GM23338 (cell line): ENCODE measurements at regions not wholly inside any gene's neighbourhood (a gene's known extent, or its start where the extent isn't known, plus 50 kb on each side); places are given as distances from the start of the nearest gene placed in this dataset.

Experiments
- ATAC-seq: fragments of 200-7000 bp; cut with Tn5 transposase; 3 replicates; pipeline ENCODE4 v1.9.1; 2020
- DNase-seq: peaks from one replicate; pipeline ENCODE4 v3.0.0-alpha.2; 2015; ENCODE audit warnings: low spot score
- H2AFZ ChIP-seq: fragments of 200-600 bp; sonication (generic); 2 replicates; pipeline ENCODE4 v1.8.0; 2016; ENCODE audit warnings: antibody characterized with exemption, mild to moderate bottlenecking, moderate library complexity
- H3F3A ChIP-seq: fragments of 200-600 bp; sonication (generic); replicated peaks from 2 replicates; pipeline ENCODE4 v1.8.0; 2017; ENCODE audit warnings: antibody characterized with exemption, mixed run types, low read depth
- H3K27ac ChIP-seq: fragments of 200-600 bp; sonication (generic); 2 replicates; pipeline ENCODE4 v1.6.1; 2016; ENCODE audit warnings: low read depth
- H3K27me3 ChIP-seq: fragments of 200-600 bp; sonication (generic); 2 replicates; pipeline ENCODE4 v1.8.0; 2016; ENCODE audit warnings: mild to moderate bottlenecking, mixed run types, moderate library complexity; ENCODE audit not compliant: insufficient read depth
- H3K36me3 ChIP-seq: fragments of 200-600 bp; sonication (generic); 2 replicates; pipeline ENCODE4 v1.8.0; 2016; ENCODE audit warnings: mild to moderate bottlenecking; ENCODE audit not compliant: insufficient read depth
- H3K4me1 ChIP-seq: fragments of 200-600 bp; sonication (generic); 2 replicates; pipeline ENCODE4 v1.8.0; 2016; ENCODE audit warnings: mild to moderate bottlenecking, moderate library complexity; ENCODE audit not compliant: insufficient read depth
- H3K4me2 ChIP-seq: fragments of 200-600 bp; sonication (generic); 2 replicates; pipeline ENCODE4 v1.7.1; 2017; ENCODE audit warnings: mixed run types
- H3K4me3 ChIP-seq: fragments of 200-600 bp; sonication (generic); 2 replicates; pipeline ENCODE4 v1.6.1; 2016; ENCODE audit warnings: mixed run types
- H3K79me2 ChIP-seq: fragments of 200-600 bp; sonication (generic); replicated peaks from 2 replicates; pipeline ENCODE4 v1.8.0; 2017; ENCODE audit warnings: mild to moderate bottlenecking; ENCODE audit not compliant: insufficient read depth
- H3K9me2 ChIP-seq: fragments of 200-600 bp; sonication (generic); 2 replicates; pipeline ENCODE4 v1.8.0; 2017; ENCODE audit not compliant: insufficient read depth
- H4K20me1 ChIP-seq: fragments of 200-600 bp; sonication (generic); replicated peaks from 2 replicates; pipeline ENCODE4 v1.8.0; 2017; ENCODE audit warnings: mild to moderate bottlenecking; ENCODE audit not compliant: insufficient read depth
- H3K27ac Mint-ChIP-seq: 2 replicates; pipeline ENCODE4 v1.8.0; 2020; ENCODE audit warnings: inconsistent platforms, mild to moderate bottlenecking, moderate library complexity, mixed read lengths
- H3K27me3 Mint-ChIP-seq: 3 replicates; pipeline ENCODE4 v1.8.0; 2022; ENCODE audit warnings: low read depth, mild to moderate bottlenecking, moderate library complexity, mixed read lengths, inconsistent platforms; ENCODE audit not compliant: insufficient read depth, poor library complexity
- H3K36me3 Mint-ChIP-seq: 3 replicates; pipeline ENCODE4 v1.8.0; 2021; ENCODE audit warnings: low read depth, mild to moderate bottlenecking, inconsistent platforms, moderate library complexity, mixed read lengths
- H3K4me1 Mint-ChIP-seq: 3 replicates; pipeline ENCODE4 v1.8.0; 2020; ENCODE audit warnings: mild to moderate bottlenecking, inconsistent platforms, mixed read lengths
- H3K4me3 Mint-ChIP-seq: 3 replicates; pipeline ENCODE4 v1.8.0; 2021; ENCODE audit warnings: moderate library complexity, mild to moderate bottlenecking, inconsistent platforms, mixed read lengths
- H3K9me3 Mint-ChIP-seq: 3 replicates; pipeline ENCODE4 v1.8.0; 2020; ENCODE audit warnings: moderate library complexity, mild to moderate bottlenecking, inconsistent platforms, mixed read lengths
- CREB1 ChIP-seq: fragments of 250-450 bp; sonication (Bioruptor Pico); IDR thresholded peaks from 2 replicates; pipeline ENCODE4 v1.5.0; 2020; ENCODE audit warnings: low read depth, mild to moderate bottlenecking, moderate library complexity
- EZH2 ChIP-seq: fragments of 200-600 bp; sonication (generic); IDR thresholded peaks from one replicate; pipeline ENCODE4 v1.8.0; 2017; ENCODE audit warnings: antibody characterized with exemption, mild to moderate bottlenecking, low read depth; ENCODE audit not compliant: unreplicated experiment
- EZH2phosphoT487 ChIP-seq: fragments of 200-600 bp; sonication (generic); IDR thresholded peaks from one replicate; pipeline ENCODE4 v1.8.1; 2018; ENCODE audit warnings: antibody characterized with exemption; ENCODE audit not compliant: unreplicated experiment
- JUNB ChIP-seq: IDR thresholded peaks from one replicate; pipeline ENCODE4 v1.6.1; 2016; ENCODE audit warnings: antibody characterized with exemption; ENCODE audit not compliant: unreplicated experiment
- NANOG ChIP-seq: IDR thresholded peaks from 2 replicates; pipeline ENCODE4 v1.6.1; 2016; ENCODE audit warnings: antibody characterized with exemption, borderline replicate concordance
- POLR2AphosphoS5 ChIP-seq: IDR thresholded peaks from 2 replicates; pipeline ENCODE4 v1.6.1; 2016; ENCODE audit warnings: antibody characterized with exemption, low read depth
- STAT1 ChIP-seq: IDR thresholded peaks from one replicate; pipeline ENCODE4 v1.6.1; 2016; ENCODE audit warnings: antibody characterized with exemption; ENCODE audit not compliant: unreplicated experiment
- ZNF114 ChIP-seq: fragments of 250-450 bp; sonication (Bioruptor Pico); IDR thresholded peaks from 2 replicates; pipeline ENCODE4 v1.5.0; 2020; ENCODE audit warnings: mild to moderate bottlenecking, moderate library complexity
- ZNF331 ChIP-seq: fragments of 250-450 bp; sonication (Bioruptor Pico); IDR thresholded peaks from 2 replicates; pipeline ENCODE4 v1.5.0; 2020; ENCODE audit warnings: low read depth, mild to moderate bottlenecking, moderate library complexity
- TF ChIP-seq, protein P1 (sequence below): IDR thresholded peaks from one replicate; pipeline ENCODE4 v1.6.1; 2018; ENCODE audit warnings: antibody characterized with exemption; ENCODE audit not compliant: unreplicated experiment
- TF ChIP-seq, protein P2 (sequence below): IDR thresholded peaks from 2 replicates; pipeline ENCODE4 v1.6.1; 2016; ENCODE audit warnings: antibody characterized with exemption
- TF ChIP-seq, protein P3 (sequence below), 2 experiments: fragments of 200-600 bp in 1 of 2; sonication (generic) in 1 of 2; conservative IDR thresholded peaks; 2 replicates each; pipeline versions ENCODE4 v1.5.1 to v1.6.1; 2016 to 2017; ENCODE audit warnings: antibody characterized with exemption in 2 of 2, low read depth in 2 of 2, mild to moderate bottlenecking in 2 of 2, moderate library complexity in 1 of 2

DNA sequence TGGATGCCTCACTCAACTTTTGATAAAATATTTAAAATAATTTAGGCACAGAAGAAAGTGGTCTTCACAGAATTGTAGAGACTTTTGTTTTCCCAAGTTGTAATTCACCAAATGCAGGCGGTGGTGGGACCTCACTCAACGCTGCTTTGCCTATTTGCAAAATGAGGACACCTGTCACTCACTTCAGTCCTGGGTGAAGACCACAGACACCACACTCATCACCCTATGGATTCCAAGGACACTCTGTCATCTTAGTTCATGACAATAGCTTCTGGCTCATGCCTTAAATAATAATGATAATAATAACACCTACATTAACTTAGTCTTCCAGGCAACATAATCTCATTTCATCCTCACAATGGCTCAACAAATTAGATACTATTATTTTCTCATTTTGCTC, 234.4 kb downstream of the RNF152 start:
- no peak overlapping the region for H3K4me2 ChIP-seq
- no peaks in the 10 kb centered on the region for H3K36me3 ChIP-seq
- TF ChIP-seq POLR2AphosphoS5 (no peak), EZH2 (no peak)
- H2AFZ ChIP-seq: no peak overlapping the region
- Mint-ChIP-seq H3K4me1 (peaks cover 31% of the 10 kb centered on the region), H3K4me3 (no peak overlapping the region), H3K9me3 (peaks cover 6% of the 10 kb centered on the region; the same call in 2 of the 3 replicates), H3K36me3 (peaks cover 5% of the 10 kb centered on the region; the same call in 1 of the 3 replicates), H3K27ac (no peak overlapping the region), H3K27me3 (no peaks in the 10 kb centered on the region)
- ATAC-seq (no peak), DNase-seq (no peak)
- H3K79me2 ChIP-seq: no peaks in the 10 kb centered on the region
- no peak overlapping the region for H3K4me3 ChIP-seq
- H4K20me1 ChIP-seq: no peaks in the 10 kb centered on the region
- no peaks in the 10 kb centered on the region for H3K27me3 ChIP-seq
- H3K4me1 ChIP-seq: peaks cover 25% of the 10 kb centered on the region
- peaks cover 2% of the 10 kb centered on the region; the same call in 1 of the 2 replicates for H3K9me2 ChIP-seq
- H3F3A ChIP-seq: no peaks in the 10 kb centered on the region
- H3K27ac ChIP-seq: no peak overlapping the region

DNA sequence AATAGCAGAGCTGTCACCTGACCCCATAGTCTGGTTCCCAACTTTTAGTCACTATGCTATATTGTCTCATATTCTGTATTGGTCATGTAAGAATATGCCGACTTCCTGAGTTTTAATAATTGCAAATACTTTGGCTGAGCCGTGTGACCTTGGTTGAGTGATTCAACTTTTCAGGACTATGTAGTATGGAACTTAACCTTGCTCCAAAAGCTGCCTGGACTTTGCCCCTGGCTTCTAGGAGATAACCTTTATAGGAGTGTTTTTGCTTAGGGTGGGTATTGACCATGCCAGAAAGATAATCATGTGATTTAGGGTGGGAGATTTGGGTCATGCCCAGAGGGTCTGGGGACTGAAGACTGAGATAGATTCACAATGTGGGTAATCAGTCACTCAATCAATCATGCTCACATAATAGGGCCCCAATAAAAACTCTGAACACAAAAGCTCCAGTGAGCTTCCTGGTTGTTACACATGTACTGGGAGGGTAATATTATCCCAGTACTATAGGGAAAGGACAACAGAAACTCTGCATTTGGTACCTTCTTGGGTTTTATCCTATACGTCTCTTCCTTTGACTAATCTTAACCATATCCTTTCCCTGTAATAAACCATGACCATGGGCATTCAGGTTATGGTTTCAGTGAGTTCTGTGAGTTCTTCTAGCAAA, 235.6 kb downstream of the RNF152 start:
- H3K27me3 Mint-ChIP-seq: no peaks in the 10 kb centered on the region
- Histone ChIP-seq H2AFZ (no peak overlapping the region), H4K20me1 (no peaks in the 10 kb centered on the region), H3K4me3 (no peak overlapping the region), H3K27ac (no peak overlapping the region), H3F3A (no peaks in the 10 kb centered on the region), H3K4me2 (no peak overlapping the region), H3K79me2 (no peaks in the 10 kb centered on the region), H3K27me3 (no peaks in the 10 kb centered on the region), H3K9me2 (peaks cover 2% of the 10 kb centered on the region; the same call in 1 of the 2 replicates), H3K36me3 (no peaks in the 10 kb centered on the region), H3K4me1 (peaks cover 12% of the 10 kb centered on the region)
- peaks cover 5% of the 10 kb centered on the region; the same call in 1 of the 3 replicates for H3K36me3 Mint-ChIP-seq
- no peak for DNase-seq
- H3K4me3 Mint-ChIP-seq: no peak overlapping the region
- no peak overlapping the region for H3K27ac Mint-ChIP-seq
- peaks cover 23% of the 10 kb centered on the region for H3K4me1 Mint-ChIP-seq
- peaks cover 6% of the 10 kb centered on the region; the same call in 2 of the 3 replicates for H3K9me3 Mint-ChIP-seq
- ATAC-seq: no peak
- TF ChIP-seq, protein P1, sequence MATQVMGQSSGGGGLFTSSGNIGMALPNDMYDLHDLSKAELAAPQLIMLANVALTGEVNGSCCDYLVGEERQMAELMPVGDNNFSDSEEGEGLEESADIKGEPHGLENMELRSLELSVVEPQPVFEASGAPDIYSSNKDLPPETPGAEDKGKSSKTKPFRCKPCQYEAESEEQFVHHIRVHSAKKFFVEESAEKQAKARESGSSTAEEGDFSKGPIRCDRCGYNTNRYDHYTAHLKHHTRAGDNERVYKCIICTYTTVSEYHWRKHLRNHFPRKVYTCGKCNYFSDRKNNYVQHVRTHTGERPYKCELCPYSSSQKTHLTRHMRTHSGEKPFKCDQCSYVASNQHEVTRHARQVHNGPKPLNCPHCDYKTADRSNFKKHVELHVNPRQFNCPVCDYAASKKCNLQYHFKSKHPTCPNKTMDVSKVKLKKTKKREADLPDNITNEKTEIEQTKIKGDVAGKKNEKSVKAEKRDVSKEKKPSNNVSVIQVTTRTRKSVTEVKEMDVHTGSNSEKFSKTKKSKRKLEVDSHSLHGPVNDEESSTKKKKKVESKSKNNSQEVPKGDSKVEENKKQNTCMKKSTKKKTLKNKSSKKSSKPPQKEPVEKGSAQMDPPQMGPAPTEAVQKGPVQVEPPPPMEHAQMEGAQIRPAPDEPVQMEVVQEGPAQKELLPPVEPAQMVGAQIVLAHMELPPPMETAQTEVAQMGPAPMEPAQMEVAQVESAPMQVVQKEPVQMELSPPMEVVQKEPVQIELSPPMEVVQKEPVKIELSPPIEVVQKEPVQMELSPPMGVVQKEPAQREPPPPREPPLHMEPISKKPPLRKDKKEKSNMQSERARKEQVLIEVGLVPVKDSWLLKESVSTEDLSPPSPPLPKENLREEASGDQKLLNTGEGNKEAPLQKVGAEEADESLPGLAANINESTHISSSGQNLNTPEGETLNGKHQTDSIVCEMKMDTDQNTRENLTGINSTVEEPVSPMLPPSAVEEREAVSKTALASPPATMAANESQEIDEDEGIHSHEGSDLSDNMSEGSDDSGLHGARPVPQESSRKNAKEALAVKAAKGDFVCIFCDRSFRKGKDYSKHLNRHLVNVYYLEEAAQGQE: no peak
- TF ChIP-seq NANOG: no peak
- TF ChIP-seq, protein P2, sequence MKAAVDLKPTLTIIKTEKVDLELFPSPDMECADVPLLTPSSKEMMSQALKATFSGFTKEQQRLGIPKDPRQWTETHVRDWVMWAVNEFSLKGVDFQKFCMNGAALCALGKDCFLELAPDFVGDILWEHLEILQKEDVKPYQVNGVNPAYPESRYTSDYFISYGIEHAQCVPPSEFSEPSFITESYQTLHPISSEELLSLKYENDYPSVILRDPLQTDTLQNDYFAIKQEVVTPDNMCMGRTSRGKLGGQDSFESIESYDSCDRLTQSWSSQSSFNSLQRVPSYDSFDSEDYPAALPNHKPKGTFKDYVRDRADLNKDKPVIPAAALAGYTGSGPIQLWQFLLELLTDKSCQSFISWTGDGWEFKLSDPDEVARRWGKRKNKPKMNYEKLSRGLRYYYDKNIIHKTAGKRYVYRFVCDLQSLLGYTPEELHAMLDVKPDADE: no peak
- no peak for TF ChIP-seq EZH2
- TF ChIP-seq POLR2AphosphoS5: no peak
- TF ChIP-seq STAT1: no peak
- TF ChIP-seq, protein P3, sequence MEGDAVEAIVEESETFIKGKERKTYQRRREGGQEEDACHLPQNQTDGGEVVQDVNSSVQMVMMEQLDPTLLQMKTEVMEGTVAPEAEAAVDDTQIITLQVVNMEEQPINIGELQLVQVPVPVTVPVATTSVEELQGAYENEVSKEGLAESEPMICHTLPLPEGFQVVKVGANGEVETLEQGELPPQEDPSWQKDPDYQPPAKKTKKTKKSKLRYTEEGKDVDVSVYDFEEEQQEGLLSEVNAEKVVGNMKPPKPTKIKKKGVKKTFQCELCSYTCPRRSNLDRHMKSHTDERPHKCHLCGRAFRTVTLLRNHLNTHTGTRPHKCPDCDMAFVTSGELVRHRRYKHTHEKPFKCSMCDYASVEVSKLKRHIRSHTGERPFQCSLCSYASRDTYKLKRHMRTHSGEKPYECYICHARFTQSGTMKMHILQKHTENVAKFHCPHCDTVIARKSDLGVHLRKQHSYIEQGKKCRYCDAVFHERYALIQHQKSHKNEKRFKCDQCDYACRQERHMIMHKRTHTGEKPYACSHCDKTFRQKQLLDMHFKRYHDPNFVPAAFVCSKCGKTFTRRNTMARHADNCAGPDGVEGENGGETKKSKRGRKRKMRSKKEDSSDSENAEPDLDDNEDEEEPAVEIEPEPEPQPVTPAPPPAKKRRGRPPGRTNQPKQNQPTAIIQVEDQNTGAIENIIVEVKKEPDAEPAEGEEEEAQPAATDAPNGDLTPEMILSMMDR (conservative IDR thresholded peaks at IDR 0.05; ENCODE audit: low read depth in 2 of 2): no peak
- no peak for TF ChIP-seq EZH2phosphoT487
- no peak for TF ChIP-seq ZNF331 (CRISPR knock-in tag)
- TF ChIP-seq JUNB: no peak
- TF ChIP-seq ZNF114 (CRISPR knock-in tag): no peak
- TF ChIP-seq CREB1 (CRISPR knock-in tag): no peak
